ENCODE measurements at regions not wholly inside any gene's neighbourhood (a gene's known extent, or its start where the extent isn't known, plus 50 kb on each side); places are given as distances from the start of the nearest gene placed in this dataset.

- no peak for TF ChIP-seq CTCF (IDR thresholded peaks at IDR 0.05)
- TF ChIP-seq POLR2A (IDR thresholded peaks at IDR 0.05), result no peak
Observed at GRCh38 chr9:81741103-81741502, 51.8 kb upstream of the TLE1 start.
